Stimulated activated naive B cell treated with anti-CD40 and anti-IgM and Interleukin-4, amounts not matched to agents 10 μg/mL and 1 μg/mL and 100 μg/mL, for 72 hours (primary cell): ENCODE measurements at regions not wholly inside any gene's neighbourhood (a gene's known extent, or its start where the extent isn't known, plus 50 kb on each side); places are given as distances from the start of the nearest gene placed in this dataset.
A peak's percentile ranks its signal among the peaks of the same experiment; 100 is the strongest.

Experiments
- ATAC-seq, 2 donors: fragments of 150-1000 bp; cut with Tn5 transposase; replicated peaks; 2 replicates each; pipeline ENCODE4 v1.10.0; 2021; ENCODE audit warnings: moderate library complexity in 1 of 2
- DNase-seq: peaks from one replicate; pipeline ENCODE4 v3.0.0; 2021
- H3K27ac Mint-ChIP-seq: one replicate; pipeline ENCODE4 v1.8.0; 2022; ENCODE audit warnings: mild to moderate bottlenecking, mixed read lengths
- H3K27me3 Mint-ChIP-seq, 2 donors: one replicate each; pipeline ENCODE4 v1.8.0; 2022; ENCODE audit warnings: mixed read lengths in 2 of 2
- H3K36me3 Mint-ChIP-seq, 2 donors: one replicate each; pipeline ENCODE4 v1.8.0; 2022; ENCODE audit warnings: mixed read lengths in 2 of 2, mild to moderate bottlenecking in 1 of 2
- H3K4me1 Mint-ChIP-seq, 2 donors: one replicate each; pipeline ENCODE4 v1.8.0; 2022; ENCODE audit warnings: mixed read lengths in 2 of 2, mild to moderate bottlenecking in 1 of 2
- H3K4me3 Mint-ChIP-seq, 2 donors: one replicate each; pipeline ENCODE4 v1.8.0; 2022; ENCODE audit warnings: mild to moderate bottlenecking in 2 of 2, mixed read lengths in 2 of 2, moderate library complexity in 1 of 2
- H3K9me3 Mint-ChIP-seq, 2 donors: one replicate each; pipeline ENCODE4 v1.8.0; 2022; ENCODE audit warnings: mixed read lengths in 2 of 2, mild to moderate bottlenecking in 1 of 2

GRCh38 chr1:244948416-244948815 is 84.1 kb upstream of the HNRNPU start:
- Mint-ChIP-seq H3K27ac (no peak overlapping the region), H3K27me3 (no peaks in the 10 kb centered on the region), H3K36me3 (no peaks in the 10 kb centered on the region), H3K9me3 (no peaks in the 10 kb centered on the region), H3K4me1 (peaks cover 6 to 23% of the 10 kb centered on the region in 2 donors), H3K4me3 (no peak overlapping the region)
- DNase-seq (no peak), ATAC-seq (no peak)

GRCh38 chr1:244945109-244945671 is 80.8 kb upstream of the HNRNPU start:
- Mint-ChIP-seq H3K27ac (peak overlapping the region; percentile 52), H3K4me3 (peak overlapping the region; percentile 43 to 54), H3K27me3 (no peaks in the 10 kb centered on the region)

GRCh38 chr1:244941121-244941520 is 76.8 kb upstream of the HNRNPU start:
- ATAC-seq: peak; percentile 94 to 96
- Mint-ChIP-seq H3K27me3 (no peaks in the 10 kb centered on the region), H3K4me3 (no peak overlapping the region), H3K4me1 (peaks cover 20 to 42% of the 10 kb centered on the region in 2 donors), H3K9me3 (peaks cover 0 to 2% of the 10 kb centered on the region in 2 donors), H3K27ac (peak overlapping the region; percentile 63), H3K36me3 (no peaks in the 10 kb centered on the region)
- peak; percentile 65 for DNase-seq

More at GRCh38 chr1:244945109-244945671, 80.8 kb upstream of the HNRNPU start:
- Mint-ChIP-seq H3K36me3 (no peaks in the 10 kb centered on the region), H3K9me3 (peaks cover 0 to 2% of the 10 kb centered on the region in 2 donors), H3K4me1 (peaks cover 15 to 34% of the 10 kb centered on the region in 2 donors)
- no peak for DNase-seq
- peak; percentile 74 to 76 for ATAC-seq

- no peak for ATAC-seq
- no peak overlapping the region for H3K27ac Mint-ChIP-seq
- no peaks in the 10 kb centered on the region for H3K36me3 Mint-ChIP-seq
- H3K4me1 Mint-ChIP-seq: peaks cover 14 to 20% of the 10 kb centered on the region in 2 donors
- H3K9me3 Mint-ChIP-seq: peaks cover 0 to 2% of the 10 kb centered on the region in 2 donors
- H3K27me3 Mint-ChIP-seq: no peaks in the 10 kb centered on the region
- DNase-seq: no peak
- H3K4me3 Mint-ChIP-seq: no peak overlapping the region
Measured at GRCh38 chr1:244937099-244937498, 72.8 kb upstream of the HNRNPU start.

GRCh38 chr1:244920911-244921761 is 56.8 kb upstream of the HNRNPU start:
- ATAC-seq (peak; percentile 86 to 91), DNase-seq (peak; percentile 23)
- peaks cover 7 to 19% of the 10 kb centered on the region in 2 donors for H3K4me1 Mint-ChIP-seq
- no peaks in the 10 kb centered on the region for H3K27me3 Mint-ChIP-seq
- H3K36me3 Mint-ChIP-seq: no peaks in the 10 kb centered on the region
- no peak overlapping the region for H3K4me3 Mint-ChIP-seq
- H3K9me3 Mint-ChIP-seq: no peaks in the 10 kb centered on the region
- peak overlapping the region; percentile 17 for H3K27ac Mint-ChIP-seq

GRCh38 chr1:244919320-244920282 is 55.3 kb upstream of the HNRNPU start:
- H3K4me1 Mint-ChIP-seq: peaks cover 7 to 19% of the 10 kb centered on the region in 2 donors
- H3K36me3 Mint-ChIP-seq: no peaks in the 10 kb centered on the region
- H3K27me3 Mint-ChIP-seq: no peaks in the 10 kb centered on the region
- DNase-seq (no peak), ATAC-seq (no peak)
- peak overlapping the region; percentile 79 for H3K27ac Mint-ChIP-seq
- no peaks in the 10 kb centered on the region for H3K9me3 Mint-ChIP-seq
- H3K4me3 Mint-ChIP-seq: peak overlapping the region; percentile 81 to 91

- DNase-seq: peak; percentile 54
- peak; percentile 74 to 80 for ATAC-seq
Measured at GRCh38 chr1:244918421-244919319, 54.3 kb upstream of the HNRNPU start.

GRCh38 chr1:244917073-244917670 is 52.8 kb upstream of the HNRNPU start:
- ATAC-seq (no peak), DNase-seq (no peak)
- Mint-ChIP-seq H3K36me3 (no peaks in the 10 kb centered on the region), H3K4me1 (peaks cover 7 to 19% of the 10 kb centered on the region in 2 donors), H3K4me3 (no peak overlapping the region), H3K27me3 (no peaks in the 10 kb centered on the region), H3K9me3 (no peaks in the 10 kb centered on the region), H3K27ac (no peak overlapping the region)

More at GRCh38 chr1:244918421-244919319, 54.3 kb upstream of the HNRNPU start:
- H3K27ac Mint-ChIP-seq: peak overlapping the region; percentile 79
- peaks cover 7 to 19% of the 10 kb centered on the region in 2 donors for H3K4me1 Mint-ChIP-seq
- no peaks in the 10 kb centered on the region for H3K9me3 Mint-ChIP-seq
- no peaks in the 10 kb centered on the region for H3K27me3 Mint-ChIP-seq
- peak overlapping the region; percentile 85 to 91 for H3K4me3 Mint-ChIP-seq
- no peaks in the 10 kb centered on the region for H3K36me3 Mint-ChIP-seq

GRCh38 chr1:244915736-244916135 is 51.4 kb upstream of the HNRNPU start:
- Mint-ChIP-seq H3K4me3 (no peak overlapping the region), H3K27me3 (no peaks in the 10 kb centered on the region), H3K4me1 (peaks cover 6 to 12% of the 10 kb centered on the region in 2 donors), H3K9me3 (no peaks in the 10 kb centered on the region), H3K36me3 (no peaks in the 10 kb centered on the region), H3K27ac (no peak overlapping the region)
- ATAC-seq (no peak), DNase-seq (no peak)

GRCh38 chr1:244914761-244915160 is 50.4 kb upstream of the HNRNPU start:
- no peak for ATAC-seq
- Mint-ChIP-seq H3K36me3 (no peaks in the 10 kb centered on the region), H3K27ac (no peak overlapping the region), H3K27me3 (no peaks in the 10 kb centered on the region), H3K4me3 (no peak overlapping the region), H3K4me1 (peaks cover 3 to 4% of the 10 kb centered on the region in 2 donors), H3K9me3 (no peaks in the 10 kb centered on the region)
- DNase-seq: no peak
